GM12878 (cell line): ENCODE measurements at regions not wholly inside any gene's neighbourhood (a gene's known extent, or its start where the extent isn't known, plus 50 kb on each side); places are given as distances from the start of the nearest gene placed in this dataset.

ENCODE experiments used
- ATAC-seq: fragments of 200-7000 bp; cut with Tn5 transposase; 3 replicates; pipeline ENCODE4 v1.9.1; 2020; ENCODE audit warnings: mild to moderate bottlenecking, moderate library complexity
- BruUV-seq: library from RNA; stranded (reverse); fragments of 400-500 nt; replicated peaks from 2 replicates; lab custom pipeline; 2021; lab: Mats Ljungman, UMichigan
- CTCF ChIA-PET: fragments of 300-600 bp; sonication (Branson Sonifier 250); formaldehyde crosslinking; extraction: SDS; loops from one replicate; lab custom pipeline; 2021; ENCODE audit warnings: inconsistent platforms; lab: Yijun Ruan, JAX
- POLR2A ChIA-PET: fragments of 350-600 bp; formaldehyde crosslinking; extraction: SDS; loops from one replicate; lab custom pipeline; 2021; ENCODE audit warnings: inconsistent platforms; lab: Charles Lee
- RAD21 ChIA-PET: fragments of 300-600 bp; sonication (Branson Sonifier 250); formaldehyde crosslinking; loops from one replicate; lab custom pipeline; 2023; ENCODE audit warnings: antibody characterized with exemption; ENCODE audit not compliant: unreplicated experiment; lab: Charles Lee
- SMC1A ChIA-PET: fragments of 300-600 bp; sonication (Branson Sonifier 250); formaldehyde crosslinking; loops from one replicate; lab custom pipeline; 2023; ENCODE audit not compliant: unreplicated experiment, uncharacterized antibody; lab: Charles Lee
- DNase-seq: peaks from one replicate; pipeline ENCODE4 v3.0.0-alpha.2; 2011; ENCODE audit warnings: low read depth, low spot score
- FAIRE-seq: peaks from 3 replicates; lab custom pipeline; 2011; peaks lifted over from hg19 to GRCh38; lab: Jason Lieb, UNC
- H2AFZ ChIP-seq: 2 replicates; pipeline ENCODE4 v1.6.0; 2011; ENCODE audit warnings: low read depth, low read length, control low read depth; ENCODE audit not compliant: control insufficient read depth
- H3K27ac ChIP-seq: 2 replicates; pipeline ENCODE4 v1.5.1; 2011; ENCODE audit warnings: control low read depth; ENCODE audit not compliant: control insufficient read depth, insufficient read depth
- H3K27me3 ChIP-seq, 2 experiments: replicated peaks in 1 of 2; 2 replicates each; pipeline versions ENCODE4 v1.6.0 to v1.6.1; 2011; ENCODE audit warnings: low read length in 1 of 2; ENCODE audit not compliant: control insufficient read depth in 2 of 2, insufficient read depth in 2 of 2
- H3K36me3 ChIP-seq, 2 experiments: 2 replicates each; pipeline ENCODE4 v1.5.1; 2011; ENCODE audit warnings: low read length in 1 of 2; ENCODE audit not compliant: control insufficient read depth in 2 of 2, insufficient read depth in 2 of 2
- H3K4me1 ChIP-seq: 2 replicates; pipeline ENCODE4 v1.6.1; 2011; ENCODE audit warnings: mild to moderate bottlenecking, low read length, moderate library complexity, mixed read lengths; ENCODE audit not compliant: control insufficient read depth, insufficient read depth
- H3K4me2 ChIP-seq: 2 replicates; pipeline ENCODE4 v1.6.0; 2011; ENCODE audit warnings: control low read depth; ENCODE audit not compliant: control insufficient read depth, insufficient read depth
- H3K4me3 ChIP-seq: fragments of 200-600 bp; sonication (generic); 2 replicates; pipeline ENCODE4 v1.5.1; 2016
- H3K79me2 ChIP-seq: 2 replicates; pipeline ENCODE4 v1.6.0; 2011; ENCODE audit warnings: low read length; ENCODE audit not compliant: control insufficient read depth, insufficient read depth
- H3K9ac ChIP-seq: 2 replicates; pipeline ENCODE4 v1.8.0; 2011; ENCODE audit warnings: low read length, control low read depth, mixed read lengths; ENCODE audit not compliant: control insufficient read depth, insufficient read depth
- H3K9me3 ChIP-seq: replicated peaks from 3 replicates; pipeline ENCODE4 v1.5.1; 2011; ENCODE audit warnings: mild to moderate bottlenecking, low read length; ENCODE audit not compliant: control insufficient read depth, insufficient read depth
- H4K20me1 ChIP-seq: 2 replicates; pipeline ENCODE4 v1.6.0; 2011; ENCODE audit not compliant: control insufficient read depth, insufficient read depth
- POLR2A ChIP-seq: IDR thresholded peaks from 2 replicates; pipeline ENCODE4 v1.6.1; 2011; ENCODE audit warnings: low read depth, mild to moderate bottlenecking, low read length
- POLR2AphosphoS5 ChIP-seq: IDR thresholded peaks from 2 replicates; pipeline ENCODE4 v1.6.1; 2011; ENCODE audit warnings: mild to moderate bottlenecking, low read length, inconsistent platforms
- RUNX3 ChIP-seq: IDR thresholded peaks from 2 replicates; pipeline ENCODE4 v1.6.1; 2012; ENCODE audit warnings: low read length, inconsistent platforms
- WGBS: methylation state at CpG from one replicate; pipeline ENCODE4 v1.1.6; 2016; ENCODE audit warnings: low lambda C conversion rate; ENCODE audit not compliant: insufficient replicate concordance, insufficient coverage; ENCODE audit errors: missing lambda C conversion rate; 5-methylcytosine and 5-hydroxymethylcytosine counted together
- in situ Hi-C: fragments of 300-500 bp; cut with MboI; formaldehyde crosslinking; loops from 9 replicates; pipeline ENCODE4 v1.14.3; 2018; ENCODE audit warnings: mixed read lengths
- intact Hi-C: fragments of 100-400 bp; cut with micrococcal nuclease; formaldehyde crosslinking; loops from one replicate; pipeline ENCODE4 v1.14.2; 2022; ENCODE audit not compliant: unreplicated experiment
- TF ChIP-seq, protein P1 (sequence below): IDR thresholded peaks from 2 replicates; pipeline ENCODE4 v1.6.1; 2012; ENCODE audit warnings: low read depth, low read length, improper control_type of control experiment
- TF ChIP-seq, protein P2 (sequence below): fragments of 150-350 bp; IDR thresholded peaks from 2 replicates; pipeline ENCODE4 v1.6.1; 2016; ENCODE audit warnings: low read depth, low read length

GRCh38 chr1:234661317-234661928, 51.4 kb upstream of the IRF2BP2 start:
- Histone ChIP-seq H3K4me2 (no peak overlapping the region), H3K79me2 (no peaks in the 10 kb centered on the region), H3K4me3 (no peak overlapping the region), H3K27me3 (no peaks in the 10 kb centered on the region; a peak in 1 of 4 replicates), H3K9me3 (no peaks in the 10 kb centered on the region), H3K27ac (no peak overlapping the region), H3K4me1 (peaks cover 9% of the 10 kb centered on the region)
- FAIRE-seq, result no peak
- no TSS peak for BruUV-seq
- 52% methylated on average over 11 of the region's 11 CpGs for WGBS
- TF ChIP-seq, protein P1, sequence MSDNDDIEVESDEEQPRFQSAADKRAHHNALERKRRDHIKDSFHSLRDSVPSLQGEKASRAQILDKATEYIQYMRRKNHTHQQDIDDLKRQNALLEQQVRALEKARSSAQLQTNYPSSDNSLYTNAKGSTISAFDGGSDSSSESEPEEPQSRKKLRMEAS, result no peak
- no peak for TF ChIP-seq POLR2AphosphoS5
- TF ChIP-seq, protein P2, sequence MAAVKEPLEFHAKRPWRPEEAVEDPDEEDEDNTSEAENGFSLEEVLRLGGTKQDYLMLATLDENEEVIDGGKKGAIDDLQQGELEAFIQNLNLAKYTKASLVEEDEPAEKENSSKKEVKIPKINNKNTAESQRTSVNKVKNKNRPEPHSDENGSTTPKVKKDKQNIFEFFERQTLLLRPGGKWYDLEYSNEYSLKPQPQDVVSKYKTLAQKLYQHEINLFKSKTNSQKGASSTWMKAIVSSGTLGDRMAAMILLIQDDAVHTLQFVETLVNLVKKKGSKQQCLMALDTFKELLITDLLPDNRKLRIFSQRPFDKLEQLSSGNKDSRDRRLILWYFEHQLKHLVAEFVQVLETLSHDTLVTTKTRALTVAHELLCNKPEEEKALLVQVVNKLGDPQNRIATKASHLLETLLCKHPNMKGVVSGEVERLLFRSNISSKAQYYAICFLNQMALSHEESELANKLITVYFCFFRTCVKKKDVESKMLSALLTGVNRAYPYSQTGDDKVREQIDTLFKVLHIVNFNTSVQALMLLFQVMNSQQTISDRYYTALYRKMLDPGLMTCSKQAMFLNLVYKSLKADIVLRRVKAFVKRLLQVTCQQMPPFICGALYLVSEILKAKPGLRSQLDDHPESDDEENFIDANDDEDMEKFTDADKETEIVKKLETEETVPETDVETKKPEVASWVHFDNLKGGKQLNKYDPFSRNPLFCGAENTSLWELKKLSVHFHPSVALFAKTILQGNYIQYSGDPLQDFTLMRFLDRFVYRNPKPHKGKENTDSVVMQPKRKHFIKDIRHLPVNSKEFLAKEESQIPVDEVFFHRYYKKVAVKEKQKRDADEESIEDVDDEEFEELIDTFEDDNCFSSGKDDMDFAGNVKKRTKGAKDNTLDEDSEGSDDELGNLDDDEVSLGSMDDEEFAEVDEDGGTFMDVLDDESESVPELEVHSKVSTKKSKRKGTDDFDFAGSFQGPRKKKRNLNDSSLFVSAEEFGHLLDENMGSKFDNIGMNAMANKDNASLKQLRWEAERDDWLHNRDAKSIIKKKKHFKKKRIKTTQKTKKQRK, result no peak
- TF ChIP-seq POLR2A, result no peak
- TF ChIP-seq RUNX3, result no peak
- TF ChIP-seq, all 136 proteins: peak for 0
- intact Hi-C loops, result no loop called here
- DNase-seq (no peak), ATAC-seq (no peak)
- Histone ChIP-seq H3K9ac (no peak overlapping the region), H2AFZ (no peak overlapping the region), H4K20me1 (no peaks in the 10 kb centered on the region), H3K36me3 (no peaks in the 10 kb centered on the region)
- ChIA-PET RAD21 (no interaction called here), CTCF (no interaction called here), POLR2A (interaction anchor here (0.7 kb wide), 1 partner anchor 10 kb away, joined by 3 read pairs; no protein-coding TSS in a partner anchor), SMC1A (no interaction called here)
- in situ Hi-C loops, result no loop called here
